ENCODE measurements at regions not wholly inside any gene's neighbourhood (a gene's known extent, or its start where the extent isn't known, plus 50 kb on each side); places are given as distances from the start of the nearest gene placed in this dataset.

DNA sequence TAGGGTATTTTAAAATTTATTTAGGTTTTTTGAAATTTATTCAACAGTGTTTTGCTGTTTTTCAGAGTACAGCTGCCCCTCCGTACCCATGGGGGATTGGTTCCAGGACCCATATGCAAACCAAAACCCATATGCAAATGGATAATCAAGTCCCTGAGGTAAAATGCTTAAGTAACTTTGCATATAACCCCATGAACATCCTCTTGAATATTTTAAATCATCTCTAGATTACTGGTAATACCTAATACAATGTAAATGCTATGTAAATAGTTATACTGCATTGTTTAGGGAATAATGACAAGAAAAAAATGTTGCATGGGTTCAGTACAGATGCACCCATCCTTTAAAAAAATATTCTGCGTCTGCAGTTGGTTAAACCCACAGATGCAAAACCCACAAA, 547.9 kb upstream of the CDH4 start:
- no peak overlapping the region for H3K4me3 Mint-ChIP-seq (ENCODE audit: unreplicated experiment)
- H3K27ac Mint-ChIP-seq (ENCODE audit: unreplicated experiment) = no peak overlapping the region
- H3K27me3 Mint-ChIP-seq (ENCODE audit: low read depth) = no peaks in the 10 kb centered on the region
- TF ChIP-seq, protein P1, sequence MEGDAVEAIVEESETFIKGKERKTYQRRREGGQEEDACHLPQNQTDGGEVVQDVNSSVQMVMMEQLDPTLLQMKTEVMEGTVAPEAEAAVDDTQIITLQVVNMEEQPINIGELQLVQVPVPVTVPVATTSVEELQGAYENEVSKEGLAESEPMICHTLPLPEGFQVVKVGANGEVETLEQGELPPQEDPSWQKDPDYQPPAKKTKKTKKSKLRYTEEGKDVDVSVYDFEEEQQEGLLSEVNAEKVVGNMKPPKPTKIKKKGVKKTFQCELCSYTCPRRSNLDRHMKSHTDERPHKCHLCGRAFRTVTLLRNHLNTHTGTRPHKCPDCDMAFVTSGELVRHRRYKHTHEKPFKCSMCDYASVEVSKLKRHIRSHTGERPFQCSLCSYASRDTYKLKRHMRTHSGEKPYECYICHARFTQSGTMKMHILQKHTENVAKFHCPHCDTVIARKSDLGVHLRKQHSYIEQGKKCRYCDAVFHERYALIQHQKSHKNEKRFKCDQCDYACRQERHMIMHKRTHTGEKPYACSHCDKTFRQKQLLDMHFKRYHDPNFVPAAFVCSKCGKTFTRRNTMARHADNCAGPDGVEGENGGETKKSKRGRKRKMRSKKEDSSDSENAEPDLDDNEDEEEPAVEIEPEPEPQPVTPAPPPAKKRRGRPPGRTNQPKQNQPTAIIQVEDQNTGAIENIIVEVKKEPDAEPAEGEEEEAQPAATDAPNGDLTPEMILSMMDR (IDR thresholded peaks at IDR 0.05) = no peak
- peaks cover 3% of the 10 kb centered on the region for H3K9me3 Mint-ChIP-seq (ENCODE audit: low read depth)
- DNase-seq (ENCODE audit: low spot score) = no peak
- H3K4me1 Mint-ChIP-seq (ENCODE audit: low read depth) = no peaks in the 10 kb centered on the region
- H3K36me3 Mint-ChIP-seq (ENCODE audit: low read depth) = no peaks in the 10 kb centered on the region

DNA sequence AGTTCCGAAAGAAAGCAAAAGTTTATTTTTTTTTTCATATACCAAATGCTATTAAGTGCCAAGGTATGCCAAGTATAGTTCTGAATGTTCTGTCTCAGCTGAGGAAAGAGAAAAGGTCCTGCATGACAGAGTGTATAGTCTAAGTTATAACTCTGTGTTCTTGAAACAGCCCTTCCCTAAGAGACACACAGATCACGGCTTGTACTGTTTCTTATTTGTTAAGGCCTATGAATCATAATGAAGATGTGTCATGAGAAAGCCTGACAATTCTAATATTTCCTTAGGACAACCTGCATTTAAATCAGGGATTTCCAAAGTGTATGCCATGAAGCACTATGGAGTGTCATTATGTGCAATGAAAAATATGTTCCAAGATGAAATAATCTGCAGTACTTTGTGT, 538.7 kb upstream of the CDH4 start:
- Mint-ChIP-seq H3K9me3 (ENCODE audit: low read depth) (peaks cover 3% of the 10 kb centered on the region), H3K4me3 (ENCODE audit: unreplicated experiment) (no peak overlapping the region), H3K36me3 (ENCODE audit: low read depth) (no peaks in the 10 kb centered on the region)

DNA sequence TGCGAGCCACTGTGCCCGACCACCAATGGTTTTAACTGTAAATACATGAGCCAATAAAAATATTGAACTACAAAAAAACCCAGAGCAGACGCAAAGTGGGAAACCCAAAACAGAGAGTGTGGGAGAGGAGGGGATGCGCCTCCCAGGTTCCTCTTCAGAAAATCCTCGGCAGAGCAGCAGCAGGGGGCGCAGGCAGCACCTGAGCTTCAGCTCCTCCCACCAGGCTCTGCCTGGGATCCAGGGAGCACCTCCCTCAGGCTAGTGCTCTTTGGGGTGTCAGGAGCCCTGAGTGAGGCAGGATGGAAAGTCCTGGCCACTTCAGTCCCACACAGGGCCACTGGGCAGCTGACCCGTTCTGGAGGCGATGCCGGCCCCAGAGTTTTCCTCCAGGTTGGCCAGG, 536.9 kb upstream of the CDH4 start:
- no peak for DNase-seq (ENCODE audit: low spot score)
- H3K27me3 Mint-ChIP-seq (ENCODE audit: low read depth) = no peaks in the 10 kb centered on the region
- no peaks in the 10 kb centered on the region for H3K4me1 Mint-ChIP-seq (ENCODE audit: low read depth)
- H3K4me3 Mint-ChIP-seq (ENCODE audit: unreplicated experiment) = no peak overlapping the region
- TF ChIP-seq, protein P1 (IDR thresholded peaks at IDR 0.05) = no peak
- H3K27ac Mint-ChIP-seq (ENCODE audit: unreplicated experiment) = no peak overlapping the region
- peaks cover 4% of the 10 kb centered on the region for H3K9me3 Mint-ChIP-seq (ENCODE audit: low read depth)
- no peaks in the 10 kb centered on the region for H3K36me3 Mint-ChIP-seq (ENCODE audit: low read depth)

More for the DNA sequence above, 538.7 kb upstream of the CDH4 start:
- Mint-ChIP-seq H3K27me3 (ENCODE audit: low read depth) (no peaks in the 10 kb centered on the region), H3K27ac (ENCODE audit: unreplicated experiment) (no peak overlapping the region), H3K4me1 (ENCODE audit: low read depth) (no peaks in the 10 kb centered on the region)
- no peak for DNase-seq (ENCODE audit: low spot score)
- TF ChIP-seq, protein P1 (IDR thresholded peaks at IDR 0.05) = no peak

DNA sequence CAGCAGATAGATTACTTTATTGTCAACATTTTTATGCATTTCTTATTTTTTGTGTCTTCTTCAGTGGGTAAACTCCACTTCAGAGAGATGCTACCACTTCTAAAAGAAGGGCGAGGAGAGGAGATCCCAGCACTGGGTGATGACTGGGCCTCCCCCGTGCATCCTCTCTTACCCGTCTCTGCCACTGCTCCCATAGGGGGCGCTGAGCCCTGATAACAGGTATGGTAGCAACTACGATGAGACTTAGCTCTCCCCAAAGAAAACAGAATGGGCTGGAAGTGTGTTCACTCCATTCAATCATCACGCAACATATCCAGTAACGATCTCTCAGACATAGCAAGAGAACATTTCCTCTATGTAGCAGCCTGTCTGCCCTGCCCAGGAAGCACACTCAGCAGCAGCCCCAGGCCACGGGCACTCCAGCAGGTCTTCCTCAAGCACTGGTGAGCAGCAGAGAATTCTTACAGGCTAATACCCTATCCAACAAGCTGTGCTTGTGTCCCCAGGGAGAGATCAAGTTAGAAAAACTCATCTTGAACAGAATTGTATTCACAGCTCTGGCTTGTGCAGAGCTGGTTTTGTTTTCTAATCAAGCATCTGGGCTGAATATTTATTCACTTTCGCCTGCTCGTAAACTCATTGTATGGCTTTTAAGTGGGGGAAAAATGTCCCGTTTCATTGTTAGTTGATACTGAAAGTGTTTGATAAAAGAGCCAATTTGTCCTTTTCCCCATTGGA, 533.1 kb upstream of the CDH4 start:
- Mint-ChIP-seq H3K27ac (ENCODE audit: unreplicated experiment) (no peak overlapping the region), H3K4me1 (ENCODE audit: low read depth) (no peaks in the 10 kb centered on the region), H3K36me3 (ENCODE audit: low read depth) (no peaks in the 10 kb centered on the region), H3K9me3 (ENCODE audit: low read depth) (peaks cover 4% of the 10 kb centered on the region), H3K4me3 (ENCODE audit: unreplicated experiment) (no peak overlapping the region), H3K27me3 (ENCODE audit: low read depth) (no peaks in the 10 kb centered on the region)
- TF ChIP-seq, protein P1 (IDR thresholded peaks at IDR 0.05) = no peak
- DNase-seq (ENCODE audit: low spot score) = no peak

DNA sequence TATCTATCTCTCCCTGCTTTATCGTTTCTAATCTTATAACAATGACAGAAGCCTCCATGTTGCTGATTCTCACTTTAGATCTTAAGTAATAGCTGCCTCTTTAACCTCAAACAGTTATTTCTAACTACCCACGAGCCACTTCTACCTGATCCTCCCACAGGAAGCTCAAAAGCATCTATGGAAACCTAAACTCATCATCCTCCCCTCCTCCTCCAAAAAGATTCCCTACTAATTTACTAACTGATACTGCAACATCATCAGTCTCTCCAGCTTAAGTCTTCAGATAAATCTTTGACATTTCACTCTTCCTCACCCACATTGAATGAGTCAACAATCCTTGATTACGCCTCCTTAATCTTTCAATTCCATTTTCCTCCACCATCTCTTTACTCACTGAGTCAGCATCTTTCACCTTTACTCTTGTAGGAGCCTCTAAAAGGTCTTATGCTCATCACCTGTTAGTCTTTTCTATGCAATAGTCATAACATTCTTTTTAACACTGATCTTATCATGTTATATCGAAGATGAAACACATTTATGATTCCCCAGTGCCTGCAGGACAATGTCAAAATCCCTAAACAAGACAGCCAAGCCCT, 526.7 kb upstream of the CDH4 start:
- TF ChIP-seq, protein P1 (IDR thresholded peaks at IDR 0.05) = no peak
- no peak for DNase-seq (ENCODE audit: low spot score)
- Mint-ChIP-seq H3K4me3 (ENCODE audit: unreplicated experiment) (no peak overlapping the region), H3K27ac (ENCODE audit: unreplicated experiment) (no peak overlapping the region), H3K36me3 (ENCODE audit: low read depth) (no peaks in the 10 kb centered on the region), H3K27me3 (ENCODE audit: low read depth) (peaks cover 5% of the 10 kb centered on the region), H3K9me3 (ENCODE audit: low read depth) (peaks cover 9% of the 10 kb centered on the region), H3K4me1 (ENCODE audit: low read depth) (no peaks in the 10 kb centered on the region)
